ENCODE measurements at regions not wholly inside any gene's neighbourhood (a gene's known extent, or its start where the extent isn't known, plus 50 kb on each side); places are given as distances from the start of the nearest gene placed in this dataset.

GRCh38 chr15:91476861-91477260 is 376.6 kb upstream of the SLCO3A1 start (continued):
- TF ChIP-seq KLF16 (IDR thresholded peaks at IDR 0.05) (peak; percentile 58), TRIM24 (IDR thresholded peaks at IDR 0.05) (peak in 1 of 2 experiments; percentile 28; a peak in 1 of 4 replicates), ZNF766 (CRISPR knock-in tag; conservative IDR thresholded peaks at IDR 0.05) (no peak), DPF2 (IDR thresholded peaks at IDR 0.05) (peak; percentile 59; the same call in 1 of the 2 replicates), HNRNPLL (IDR thresholded peaks at IDR 0.05; ENCODE audit: low read depth, low read length, poor library complexity, severe bottlenecking) (no peak), HDAC1 (IDR thresholded peaks at IDR 0.05) (peak in 1 of 2 experiments; percentile 78; a peak in 2 of 4 replicates), ZBTB40 (IDR thresholded peaks at IDR 0.05) (peak; percentile 83), ZBTB40 (CRISPR knock-in tag; IDR thresholded peaks at IDR 0.05) (no peak), ATF7 (IDR thresholded peaks at IDR 0.05) (peak; percentile 58; the same call in 1 of the 2 replicates), LEF1 (IDR thresholded peaks at IDR 0.05) (peak; percentile 48; the same call in 1 of the 2 replicates), SMARCA4 (IDR thresholded peaks at IDR 0.05) (peak; percentile 65), ZNF764 (CRISPR knock-in tag; IDR thresholded peaks at IDR 0.05; ENCODE audit: low read depth) (no peak), ZNF3 (CRISPR knock-in tag; IDR thresholded peaks at IDR 0.05) (no peak), CTBP1 (IDR thresholded peaks at IDR 0.05; ENCODE audit: borderline replicate concordance) (peak; percentile 68; the same call in 1 of the 2 replicates), RAD21 (CRISPR knock-in tag; conservative IDR thresholded peaks at IDR 0.05 in 1 of 2, IDR thresholded peaks at IDR 0.05 in 1 of 2) (peak in 1 of 2 experiments; percentile 18; a peak in 2 of 4 replicates), HSF4 (CRISPR knock-in tag; IDR thresholded peaks at IDR 0.05; ENCODE audit: borderline replicate concordance) (no peak), SMARCB1 (IDR thresholded peaks at IDR 0.05; ENCODE audit: insufficient read length, low read depth) (no peak), GATAD2B (IDR thresholded peaks at IDR 0.05; ENCODE audit: borderline replicate concordance) (no peak), ZNF347 (CRISPR knock-in tag; IDR thresholded peaks at IDR 0.05; ENCODE audit: low read depth) (no peak), ZNF717 (CRISPR knock-in tag; IDR thresholded peaks at IDR 0.05) (no peak), FOXP4 (CRISPR knock-in tag; IDR thresholded peaks at IDR 0.05; ENCODE audit: borderline replicate concordance) (no peak)
